DOHH2 (cell line): ENCODE measurements at regions not wholly inside any gene's neighbourhood (a gene's known extent, or its start where the extent isn't known, plus 50 kb on each side); places are given as distances from the start of the nearest gene placed in this dataset.

Experiments
- H3F3A ChIP-seq: fragments of 200-600 bp; sonication (generic), shearing (Covaris generic); 2 replicates; pipeline ENCODE4 v1.6.0; 2016; ENCODE audit warnings: antibody characterized with exemption, mild to moderate bottlenecking; ENCODE audit not compliant: control insufficient read depth, insufficient read depth
- H3K27ac ChIP-seq: fragments of 200-600 bp; sonication (generic); 2 replicates; pipeline ENCODE4 v1.5.1; 2014; ENCODE audit warnings: low read depth, mild to moderate bottlenecking, low read length, moderate library complexity
- H3K27me3 ChIP-seq: fragments of 200-600 bp; sonication (generic); 2 replicates; pipeline ENCODE4 v1.6.1; 2014; ENCODE audit warnings: mild to moderate bottlenecking, low read length, mixed read lengths; ENCODE audit not compliant: control insufficient read depth
- H3K36me3 ChIP-seq: fragments of 200-600 bp; sonication (generic); 2 replicates; pipeline ENCODE4 v1.6.1; 2014; ENCODE audit warnings: mild to moderate bottlenecking, low read length, moderate library complexity, mixed read lengths; ENCODE audit not compliant: control insufficient read depth
- H3K4me1 ChIP-seq: fragments of 200-600 bp; sonication (generic); 2 replicates; pipeline ENCODE4 v1.6.1; 2014; ENCODE audit warnings: mild to moderate bottlenecking, low read length, mixed read lengths; ENCODE audit not compliant: control insufficient read depth
- H3K4me2 ChIP-seq: fragments of 200-600 bp; sonication (generic); 2 replicates; pipeline ENCODE4 v1.6.0; 2014; ENCODE audit warnings: mild to moderate bottlenecking, low read length, moderate library complexity
- H3K4me3 ChIP-seq: fragments of 200-600 bp; sonication (generic); 2 replicates; pipeline ENCODE4 v1.5.1; 2014; ENCODE audit warnings: mild to moderate bottlenecking, low read length, mixed read lengths
- H3K79me2 ChIP-seq: fragments of 200-600 bp; sonication (generic); 2 replicates; pipeline ENCODE4 v1.6.1; 2014; ENCODE audit warnings: mild to moderate bottlenecking, low read length, mixed read lengths; ENCODE audit not compliant: control insufficient read depth
- H3K9me2 ChIP-seq: fragments of 200-600 bp; sonication (generic); replicated peaks from 2 replicates; pipeline ENCODE4 v1.6.1; 2014; ENCODE audit warnings: mild to moderate bottlenecking, low read length, mixed read lengths; ENCODE audit not compliant: control insufficient read depth
- H3K9me3 ChIP-seq: fragments of 200-600 bp; sonication (generic); 2 replicates; pipeline ENCODE4 v1.6.1; 2014; ENCODE audit warnings: antibody characterized with exemption, low read length, mixed read lengths; ENCODE audit not compliant: control insufficient read depth, insufficient read depth
- H4K20me1 ChIP-seq: fragments of 200-600 bp; sonication (generic); 2 replicates; pipeline ENCODE4 v1.6.0; 2014; ENCODE audit warnings: low read depth, mild to moderate bottlenecking, antibody characterized with exemption, low read length, moderate library complexity; ENCODE audit not compliant: control insufficient read depth, insufficient read depth
- CTCF ChIP-seq: fragments of 200-600 bp; sonication (generic); IDR thresholded peaks from one replicate; pipeline ENCODE4 v1.5.1; 2014; ENCODE audit warnings: antibody characterized with exemption, mild to moderate bottlenecking, low read depth, low read length; ENCODE audit not compliant: poor library complexity, severe bottlenecking
- EZH2phosphoT487 ChIP-seq: fragments of 200-600 bp; sonication (generic); IDR thresholded peaks from 2 replicates; pipeline ENCODE4 v1.6.1; 2017; ENCODE audit warnings: borderline replicate concordance, mild to moderate bottlenecking, antibody characterized with exemption, low read length, moderate library complexity, mixed read lengths

DNA sequence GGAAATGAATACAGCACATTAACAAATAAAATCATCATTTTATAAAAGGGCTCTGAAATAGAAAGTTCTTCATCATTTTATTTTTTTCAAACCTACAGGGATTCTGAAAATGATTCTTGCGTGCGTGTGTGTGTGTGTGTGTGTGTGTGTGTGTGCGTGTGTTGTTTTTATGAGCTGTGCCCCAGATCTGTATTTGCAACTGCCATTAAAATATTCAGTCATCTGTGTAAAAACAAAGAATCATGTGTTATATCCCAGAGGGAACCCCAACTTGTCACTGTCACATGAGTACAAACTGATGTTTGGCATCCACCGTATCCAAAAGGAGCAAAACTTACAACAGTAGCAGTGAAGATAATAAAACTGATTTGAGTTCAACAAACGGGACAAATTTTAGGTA, 635.4 kb upstream of the PFKP start:
- no peaks in the 10 kb centered on the region for H3K27me3 ChIP-seq
- no peak overlapping the region for H3K4me2 ChIP-seq
- H3K9me3 ChIP-seq: no peaks in the 10 kb centered on the region
- no peaks in the 10 kb centered on the region for H3K36me3 ChIP-seq
- H3F3A ChIP-seq: no peaks in the 10 kb centered on the region
- no peak overlapping the region for H3K27ac ChIP-seq
- H4K20me1 ChIP-seq: no peaks in the 10 kb centered on the region
- no peak overlapping the region for H3K4me3 ChIP-seq
- H3K9me2 ChIP-seq: no peaks in the 10 kb centered on the region
- no peaks in the 10 kb centered on the region for H3K4me1 ChIP-seq
- no peak for TF ChIP-seq CTCF
- TF ChIP-seq EZH2phosphoT487: no peak
- H3K79me2 ChIP-seq: no peaks in the 10 kb centered on the region

DNA sequence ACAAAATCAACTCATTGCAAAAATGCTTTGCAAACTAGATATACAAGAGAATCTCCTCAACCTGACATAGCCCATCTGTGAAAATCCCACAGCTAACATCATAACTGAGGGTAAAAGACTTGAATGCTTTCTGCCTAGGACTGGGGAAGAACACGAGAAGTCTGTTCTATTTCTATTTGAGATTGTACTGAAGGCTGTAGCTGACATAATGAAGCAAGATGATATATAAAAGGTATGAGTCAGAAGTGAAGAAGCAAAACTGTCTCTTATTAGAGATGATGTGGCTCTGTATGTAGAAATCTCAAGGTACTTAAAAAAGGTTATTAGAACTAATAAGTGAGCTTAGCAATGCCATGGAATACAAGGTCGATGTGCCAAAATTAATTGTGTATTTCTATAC, 639.9 kb upstream of the PFKP start:
- Histone ChIP-seq H3K36me3 (no peaks in the 10 kb centered on the region), H3K4me3 (no peak overlapping the region), H3K27me3 (no peaks in the 10 kb centered on the region), H3K9me2 (no peaks in the 10 kb centered on the region), H4K20me1 (no peaks in the 10 kb centered on the region), H3F3A (no peaks in the 10 kb centered on the region), H3K4me1 (no peaks in the 10 kb centered on the region), H3K4me2 (no peak overlapping the region), H3K79me2 (no peaks in the 10 kb centered on the region), H3K9me3 (no peaks in the 10 kb centered on the region), H3K27ac (no peak overlapping the region)
- TF ChIP-seq EZH2phosphoT487 (no peak), CTCF (no peak)

DNA sequence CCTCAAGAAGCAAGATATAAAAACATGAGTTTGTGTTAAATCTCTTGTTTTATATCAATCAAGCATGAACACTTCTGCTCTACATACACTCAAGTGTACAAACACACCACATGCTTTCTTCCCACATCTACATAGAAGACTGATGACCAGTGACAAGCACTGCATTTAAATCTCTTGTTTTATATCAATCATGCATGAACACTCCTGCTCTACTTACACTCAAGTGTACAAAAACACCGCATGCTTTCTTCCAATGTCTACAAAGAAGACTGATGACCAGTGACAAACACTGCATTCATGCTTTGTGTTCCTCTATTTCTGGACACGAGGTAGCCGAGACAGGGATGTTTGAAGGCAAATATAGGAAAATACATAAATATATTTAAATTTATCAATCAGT, 642.0 kb upstream of the PFKP start:
- Histone ChIP-seq H3K9me2 (no peaks in the 10 kb centered on the region), H3K4me1 (no peaks in the 10 kb centered on the region), H3F3A (no peaks in the 10 kb centered on the region), H3K79me2 (no peaks in the 10 kb centered on the region), H3K27me3 (no peaks in the 10 kb centered on the region), H3K27ac (no peak overlapping the region), H3K4me3 (no peak overlapping the region), H3K36me3 (no peaks in the 10 kb centered on the region), H3K4me2 (no peak overlapping the region), H4K20me1 (no peaks in the 10 kb centered on the region), H3K9me3 (no peaks in the 10 kb centered on the region)
- TF ChIP-seq EZH2phosphoT487 (no peak), CTCF (no peak)

DNA sequence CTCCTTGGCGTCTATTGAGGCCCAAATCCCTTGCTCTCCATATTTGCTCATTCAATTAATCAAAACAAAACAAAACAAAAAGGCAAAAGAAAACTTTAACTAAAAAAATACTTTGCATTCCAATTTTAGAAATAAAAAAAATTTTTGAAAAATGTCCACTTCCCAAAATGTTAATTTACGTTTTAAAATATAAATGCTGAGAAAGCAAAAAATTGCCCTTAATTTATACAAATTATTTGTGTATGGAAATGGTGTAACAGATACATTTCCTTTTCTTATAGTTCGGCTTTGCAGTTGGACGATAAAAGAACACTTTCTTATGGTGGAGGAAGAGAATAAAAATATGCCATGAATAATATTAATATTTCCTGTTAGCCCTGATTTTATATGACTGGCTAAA, 652.8 kb upstream of the PFKP start:
- H4K20me1 ChIP-seq: no peaks in the 10 kb centered on the region
- H3K4me1 ChIP-seq: no peaks in the 10 kb centered on the region
- no peak for TF ChIP-seq EZH2phosphoT487
- TF ChIP-seq CTCF: no peak
- no peaks in the 10 kb centered on the region; the same call in 1 of the 2 replicates for H3K9me2 ChIP-seq
- no peaks in the 10 kb centered on the region for H3K79me2 ChIP-seq
- no peak overlapping the region for H3K4me2 ChIP-seq
- no peak overlapping the region for H3K27ac ChIP-seq
- H3K36me3 ChIP-seq: no peaks in the 10 kb centered on the region
- no peaks in the 10 kb centered on the region for H3F3A ChIP-seq
- H3K27me3 ChIP-seq: no peaks in the 10 kb centered on the region
- no peak overlapping the region for H3K4me3 ChIP-seq
- H3K9me3 ChIP-seq: no peaks in the 10 kb centered on the region
